ENCODE measurements at regions not wholly inside any gene's neighbourhood (a gene's known extent, or its start where the extent isn't known, plus 50 kb on each side); places are given as distances from the start of the nearest gene placed in this dataset.

GRCh38 chr5:142453932-142454331, 129.1 kb upstream of the SPRY4 start:
- H2AFZ ChIP-seq (ENCODE audit: low read length, unreplicated experiment) = no peak overlapping the region
- no peaks in the 10 kb centered on the region for H3K4me1 ChIP-seq (ENCODE audit: control insufficient read depth, insufficient read depth, low read length, unreplicated experiment)
- no peak overlapping the region for H3K27ac ChIP-seq (ENCODE audit: low read depth, low read length)
- H3K27me3 ChIP-seq (ENCODE audit: insufficient read depth, low read length) = no peaks in the 10 kb centered on the region
- no peaks in the 10 kb centered on the region; the same call in 1 of the 2 replicates for H3K36me3 ChIP-seq (ENCODE audit: insufficient read depth, low read length)
- no peaks in the 10 kb centered on the region for H3K79me2 ChIP-seq (ENCODE audit: control insufficient read depth, insufficient read depth, low read length, unreplicated experiment)
- H3K4me3 ChIP-seq (ENCODE audit: low read depth, low read length) = no peak overlapping the region

- no peak overlapping the region for H3K27ac ChIP-seq (ENCODE audit: low read depth, low read length)
- H3K27me3 ChIP-seq (ENCODE audit: insufficient read depth, low read length) = no peaks in the 10 kb centered on the region
- no peaks in the 10 kb centered on the region for H3K79me2 ChIP-seq (ENCODE audit: control insufficient read depth, insufficient read depth, low read length, unreplicated experiment)
- H3K4me1 ChIP-seq (ENCODE audit: control insufficient read depth, insufficient read depth, low read length, unreplicated experiment) = peaks cover 16% of the 10 kb centered on the region
- H2AFZ ChIP-seq (ENCODE audit: low read length, unreplicated experiment) = no peak overlapping the region
- H3K36me3 ChIP-seq (ENCODE audit: insufficient read depth, low read length) = no peaks in the 10 kb centered on the region
- H3K4me3 ChIP-seq (ENCODE audit: low read depth, low read length) = no peak overlapping the region
Observed at GRCh38 chr5:142450419-142450818, 125.6 kb upstream of the SPRY4 start.

GRCh38 chr5:142447887-142448286, 123.1 kb upstream of the SPRY4 start:
- H3K79me2 ChIP-seq (ENCODE audit: control insufficient read depth, insufficient read depth, low read length, unreplicated experiment) = no peaks in the 10 kb centered on the region
- H3K27ac ChIP-seq (ENCODE audit: low read depth, low read length) = no peak overlapping the region
- no peaks in the 10 kb centered on the region for H3K27me3 ChIP-seq (ENCODE audit: insufficient read depth, low read length)
- H3K36me3 ChIP-seq (ENCODE audit: insufficient read depth, low read length) = no peaks in the 10 kb centered on the region
- H3K4me1 ChIP-seq (ENCODE audit: control insufficient read depth, insufficient read depth, low read length, unreplicated experiment) = peaks cover 37% of the 10 kb centered on the region
- no peak overlapping the region for H2AFZ ChIP-seq (ENCODE audit: low read length, unreplicated experiment)
- H3K4me3 ChIP-seq (ENCODE audit: low read depth, low read length) = no peak overlapping the region

GRCh38 chr5:142446960-142447279, 122.1 kb upstream of the SPRY4 start:
- Histone ChIP-seq H3K4me1 (ENCODE audit: control insufficient read depth, insufficient read depth, low read length, unreplicated experiment) (peaks cover 37% of the 10 kb centered on the region), H3K27me3 (ENCODE audit: insufficient read depth, low read length) (no peaks in the 10 kb centered on the region), H3K4me3 (ENCODE audit: low read depth, low read length) (no peak overlapping the region), H2AFZ (ENCODE audit: low read length, unreplicated experiment) (no peak overlapping the region), H3K79me2 (ENCODE audit: control insufficient read depth, insufficient read depth, low read length, unreplicated experiment) (no peaks in the 10 kb centered on the region), H3K36me3 (ENCODE audit: insufficient read depth, low read length) (no peaks in the 10 kb centered on the region), H3K27ac (ENCODE audit: low read depth, low read length) (peak overlapping the region; percentile 91)

GRCh38 chr5:142446131-142446959, 121.5 kb upstream of the SPRY4 start:
- no peaks in the 10 kb centered on the region for H3K36me3 ChIP-seq (ENCODE audit: insufficient read depth, low read length)
- peak overlapping the region; percentile 91 for H3K27ac ChIP-seq (ENCODE audit: low read depth, low read length)
- H3K4me3 ChIP-seq (ENCODE audit: low read depth, low read length) = peak overlapping the region; percentile 35
- H3K4me1 ChIP-seq (ENCODE audit: control insufficient read depth, insufficient read depth, low read length, unreplicated experiment) = peaks cover 37% of the 10 kb centered on the region
- H3K79me2 ChIP-seq (ENCODE audit: control insufficient read depth, insufficient read depth, low read length, unreplicated experiment) = no peaks in the 10 kb centered on the region
- no peaks in the 10 kb centered on the region for H3K27me3 ChIP-seq (ENCODE audit: insufficient read depth, low read length)
- peak overlapping the region; percentile 48 for H2AFZ ChIP-seq (ENCODE audit: low read length, unreplicated experiment)

GRCh38 chr5:142445266-142445665, 120.4 kb upstream of the SPRY4 start:
- H3K36me3 ChIP-seq (ENCODE audit: insufficient read depth, low read length) = no peaks in the 10 kb centered on the region
- no peaks in the 10 kb centered on the region for H3K27me3 ChIP-seq (ENCODE audit: insufficient read depth, low read length)
- H3K79me2 ChIP-seq (ENCODE audit: control insufficient read depth, insufficient read depth, low read length, unreplicated experiment) = no peaks in the 10 kb centered on the region
- peaks cover 40% of the 10 kb centered on the region for H3K4me1 ChIP-seq (ENCODE audit: control insufficient read depth, insufficient read depth, low read length, unreplicated experiment)
- H3K4me3 ChIP-seq (ENCODE audit: low read depth, low read length) = no peak overlapping the region; the same call in 1 of the 2 replicates
- peak overlapping the region; percentile 91 for H3K27ac ChIP-seq (ENCODE audit: low read depth, low read length)
- no peak overlapping the region for H2AFZ ChIP-seq (ENCODE audit: low read length, unreplicated experiment)

- Histone ChIP-seq H3K79me2 (ENCODE audit: control insufficient read depth, insufficient read depth, low read length, unreplicated experiment) (no peaks in the 10 kb centered on the region), H3K27ac (ENCODE audit: low read depth, low read length) (no peak overlapping the region), H2AFZ (ENCODE audit: low read length, unreplicated experiment) (no peak overlapping the region), H3K4me1 (ENCODE audit: control insufficient read depth, insufficient read depth, low read length, unreplicated experiment) (peaks cover 63% of the 10 kb centered on the region), H3K4me3 (ENCODE audit: low read depth, low read length) (no peak overlapping the region), H3K36me3 (ENCODE audit: insufficient read depth, low read length) (no peaks in the 10 kb centered on the region), H3K27me3 (ENCODE audit: insufficient read depth, low read length) (no peaks in the 10 kb centered on the region)
Observed at GRCh38 chr5:142441616-142442015, 116.8 kb upstream of the SPRY4 start.

GRCh38 chr5:142439207-142439860, 114.5 kb upstream of the SPRY4 start:
- Histone ChIP-seq H3K36me3 (ENCODE audit: insufficient read depth, low read length) (no peaks in the 10 kb centered on the region), H2AFZ (ENCODE audit: low read length, unreplicated experiment) (no peak overlapping the region), H3K79me2 (ENCODE audit: control insufficient read depth, insufficient read depth, low read length, unreplicated experiment) (no peaks in the 10 kb centered on the region), H3K27me3 (ENCODE audit: insufficient read depth, low read length) (no peaks in the 10 kb centered on the region), H3K4me3 (ENCODE audit: low read depth, low read length) (peak overlapping the region; percentile 27; the same call in 1 of the 2 replicates), H3K27ac (ENCODE audit: low read depth, low read length) (peak overlapping the region; percentile 46), H3K4me1 (ENCODE audit: control insufficient read depth, insufficient read depth, low read length, unreplicated experiment) (peaks cover 40% of the 10 kb centered on the region)

GRCh38 chr5:142438573-142438972, 113.8 kb upstream of the SPRY4 start:
- Histone ChIP-seq H3K79me2 (ENCODE audit: control insufficient read depth, insufficient read depth, low read length, unreplicated experiment) (no peaks in the 10 kb centered on the region), H3K27ac (ENCODE audit: low read depth, low read length) (peak overlapping the region; percentile 46), H3K4me1 (ENCODE audit: control insufficient read depth, insufficient read depth, low read length, unreplicated experiment) (peaks cover 40% of the 10 kb centered on the region), H3K27me3 (ENCODE audit: insufficient read depth, low read length) (no peaks in the 10 kb centered on the region), H2AFZ (ENCODE audit: low read length, unreplicated experiment) (peak overlapping the region; percentile 14), H3K36me3 (ENCODE audit: insufficient read depth, low read length) (no peaks in the 10 kb centered on the region), H3K4me3 (ENCODE audit: low read depth, low read length) (peak overlapping the region; percentile 27; the same call in 1 of the 2 replicates)

GRCh38 chr5:142437563-142437962, 112.7 kb upstream of the SPRY4 start:
- Histone ChIP-seq H3K27me3 (ENCODE audit: insufficient read depth, low read length) (no peaks in the 10 kb centered on the region), H3K36me3 (ENCODE audit: insufficient read depth, low read length) (no peaks in the 10 kb centered on the region), H3K79me2 (ENCODE audit: control insufficient read depth, insufficient read depth, low read length, unreplicated experiment) (no peaks in the 10 kb centered on the region), H3K4me3 (ENCODE audit: low read depth, low read length) (no peak overlapping the region), H2AFZ (ENCODE audit: low read length, unreplicated experiment) (no peak overlapping the region), H3K27ac (ENCODE audit: low read depth, low read length) (no peak overlapping the region), H3K4me1 (ENCODE audit: control insufficient read depth, insufficient read depth, low read length, unreplicated experiment) (peaks cover 38% of the 10 kb centered on the region)
